Neural crest cell (in vitro differentiated cells): ENCODE measurements at regions not wholly inside any gene's neighbourhood (a gene's known extent, or its start where the extent isn't known, plus 50 kb on each side); places are given as distances from the start of the nearest gene placed in this dataset.

Experiments
- DNase-seq: peaks from one replicate; pipeline ENCODE4 v3.0.0; 2021; ENCODE audit warnings: low read depth, mixed read lengths, low spot score
- H3K27ac Mint-ChIP-seq: one replicate; pipeline ENCODE4 v1.8.0; 2021; ENCODE audit warnings: mild to moderate bottlenecking, mixed read lengths; ENCODE audit not compliant: unreplicated experiment
- H3K27me3 Mint-ChIP-seq: 2 replicates; pipeline ENCODE4 v1.8.0; 2021; ENCODE audit warnings: low read depth, mild to moderate bottlenecking, mixed read lengths
- H3K36me3 Mint-ChIP-seq: 2 replicates; pipeline ENCODE4 v1.8.0; 2021; ENCODE audit warnings: low read depth, mild to moderate bottlenecking, mixed read lengths
- H3K4me1 Mint-ChIP-seq: 2 replicates; pipeline ENCODE4 v1.8.0; 2021; ENCODE audit warnings: mixed read lengths
- H3K4me3 Mint-ChIP-seq: one replicate; pipeline ENCODE4 v1.8.0; 2021; ENCODE audit warnings: mild to moderate bottlenecking, mixed read lengths
- H3K9me3 Mint-ChIP-seq: 2 replicates; pipeline ENCODE4 v1.8.0; 2021; ENCODE audit warnings: mixed read lengths
- CTCF ChIP-seq: fragments of 200-600 bp; sonication (generic); conservative IDR thresholded peaks from 2 replicates; pipeline ENCODE4 v1.5.0; 2021; ENCODE audit warnings: antibody characterized with exemption, mild to moderate bottlenecking

- H3K9me3 Mint-ChIP-seq, result no peaks in the 10 kb centered on the region
- H3K4me3 Mint-ChIP-seq, result no peak overlapping the region
- H3K4me1 Mint-ChIP-seq, result no peaks in the 10 kb centered on the region
Observed at GRCh38 chr18:73737990-73738389, 409.6 kb downstream of the FBXO15 start.

GRCh38 chr18:73735836-73736235, 411.8 kb downstream of the FBXO15 start:
- TF ChIP-seq CTCF, result no peak
- no peak overlapping the region for H3K27ac Mint-ChIP-seq
- no peak for DNase-seq
- peaks cover 3% of the 10 kb centered on the region for H3K36me3 Mint-ChIP-seq
- H3K4me1 Mint-ChIP-seq, result no peaks in the 10 kb centered on the region
- no peak overlapping the region for H3K4me3 Mint-ChIP-seq
- no peaks in the 10 kb centered on the region for H3K27me3 Mint-ChIP-seq
- H3K9me3 Mint-ChIP-seq, result peaks cover 5% of the 10 kb centered on the region

More at GRCh38 chr18:73737990-73738389, 409.6 kb downstream of the FBXO15 start:
- DNase-seq, result no peak
- Mint-ChIP-seq H3K36me3 (no peaks in the 10 kb centered on the region), H3K27ac (no peak overlapping the region), H3K27me3 (no peaks in the 10 kb centered on the region)
- TF ChIP-seq CTCF, result no peak

GRCh38 chr18:73733806-73734314, 413.8 kb downstream of the FBXO15 start:
- H3K27ac Mint-ChIP-seq, result no peak overlapping the region
- DNase-seq, result no peak
- TF ChIP-seq CTCF, result no peak
- H3K4me3 Mint-ChIP-seq, result no peak overlapping the region
- H3K4me1 Mint-ChIP-seq, result no peaks in the 10 kb centered on the region
- peaks cover 11% of the 10 kb centered on the region for H3K9me3 Mint-ChIP-seq
- H3K36me3 Mint-ChIP-seq, result peaks cover 4% of the 10 kb centered on the region
- H3K27me3 Mint-ChIP-seq, result no peaks in the 10 kb centered on the region

DNA sequence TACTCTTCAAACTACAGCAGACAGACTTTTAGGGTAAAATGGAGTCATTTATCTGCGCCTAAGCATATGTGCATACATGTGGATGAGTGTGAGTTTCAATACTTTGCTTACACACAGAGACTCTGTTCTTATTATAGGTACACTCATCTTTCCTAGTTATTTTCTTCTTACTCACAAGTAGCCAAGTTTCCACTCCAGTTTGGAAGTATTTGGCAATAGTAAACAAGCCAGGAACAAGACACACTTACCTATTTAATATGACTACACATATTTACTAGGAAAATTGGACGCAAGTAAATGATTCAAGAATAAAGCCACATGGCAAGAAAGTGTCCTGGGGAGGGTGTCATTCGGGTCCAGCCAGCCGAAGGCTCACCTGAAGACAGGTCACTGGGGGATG, 414.3 kb downstream of the FBXO15 start:
- Mint-ChIP-seq H3K27ac (no peak overlapping the region), H3K4me1 (no peaks in the 10 kb centered on the region), H3K9me3 (peaks cover 11% of the 10 kb centered on the region), H3K4me3 (no peak overlapping the region), H3K36me3 (peaks cover 4% of the 10 kb centered on the region), H3K27me3 (no peaks in the 10 kb centered on the region)
- DNase-seq, result no peak
- TF ChIP-seq CTCF, result no peak

DNA sequence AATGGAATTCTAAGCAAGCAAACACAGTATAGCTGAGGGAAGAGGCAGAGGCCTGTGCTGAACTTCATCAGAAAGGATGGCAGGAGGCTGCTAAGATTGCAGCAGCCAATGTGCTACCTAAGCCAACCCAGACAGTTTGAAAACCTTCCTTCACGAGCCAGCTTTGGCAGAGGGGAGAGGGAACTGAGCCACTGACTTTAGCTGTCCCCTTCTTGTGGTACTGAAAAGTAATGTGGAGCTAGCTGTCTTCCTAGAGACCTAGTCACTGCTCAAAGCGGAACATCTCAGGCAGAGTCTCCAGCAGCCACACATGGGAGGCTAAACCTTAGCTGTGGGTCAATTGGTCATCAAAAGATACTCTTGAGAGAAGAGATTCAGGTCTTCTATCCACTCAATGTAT, 419.0 kb downstream of the FBXO15 start:
- Mint-ChIP-seq H3K27ac (no peak overlapping the region), H3K4me3 (no peak overlapping the region), H3K36me3 (peaks cover 4% of the 10 kb centered on the region), H3K4me1 (peaks cover 22% of the 10 kb centered on the region), H3K27me3 (no peaks in the 10 kb centered on the region), H3K9me3 (peaks cover 11% of the 10 kb centered on the region)
- DNase-seq, result no peak
- no peak for TF ChIP-seq CTCF

DNA sequence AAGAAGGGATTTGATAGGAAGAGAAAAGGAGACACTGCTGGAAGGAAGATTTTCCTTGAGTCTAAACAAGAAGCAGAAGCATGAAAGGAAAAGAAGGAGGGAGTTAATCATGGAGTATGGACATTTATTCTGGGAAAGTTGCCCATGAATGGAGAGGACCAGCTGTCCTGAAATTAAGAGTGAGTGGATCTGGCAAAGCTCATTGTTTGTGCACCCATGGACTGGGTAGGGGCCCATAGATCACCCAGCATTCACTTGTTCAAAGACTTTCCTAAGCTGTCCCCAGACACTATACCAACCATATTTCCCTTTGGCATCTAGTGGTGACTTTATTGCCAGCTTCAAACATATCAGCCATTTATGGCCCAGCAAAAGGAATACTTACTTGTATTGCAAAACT, 422.7 kb downstream of the FBXO15 start:
- Mint-ChIP-seq H3K9me3 (peaks cover 1% of the 10 kb centered on the region), H3K4me3 (no peak overlapping the region), H3K36me3 (no peaks in the 10 kb centered on the region), H3K27ac (no peak overlapping the region), H3K4me1 (peaks cover 22% of the 10 kb centered on the region), H3K27me3 (no peaks in the 10 kb centered on the region)
- no peak for DNase-seq
- TF ChIP-seq CTCF, result no peak
